CD4-positive, alpha-beta T cell treated with Interferon gamma for 1 hour (primary cell): ENCODE measurements at regions not wholly inside any gene's neighbourhood (a gene's known extent, or its start where the extent isn't known, plus 50 kb on each side); places are given as distances from the start of the nearest gene placed in this dataset.

ENCODE experiments used
- DNase-seq: peaks from one replicate; pipeline ENCODE4 v3.0.0-alpha.2; 2020

DNA sequence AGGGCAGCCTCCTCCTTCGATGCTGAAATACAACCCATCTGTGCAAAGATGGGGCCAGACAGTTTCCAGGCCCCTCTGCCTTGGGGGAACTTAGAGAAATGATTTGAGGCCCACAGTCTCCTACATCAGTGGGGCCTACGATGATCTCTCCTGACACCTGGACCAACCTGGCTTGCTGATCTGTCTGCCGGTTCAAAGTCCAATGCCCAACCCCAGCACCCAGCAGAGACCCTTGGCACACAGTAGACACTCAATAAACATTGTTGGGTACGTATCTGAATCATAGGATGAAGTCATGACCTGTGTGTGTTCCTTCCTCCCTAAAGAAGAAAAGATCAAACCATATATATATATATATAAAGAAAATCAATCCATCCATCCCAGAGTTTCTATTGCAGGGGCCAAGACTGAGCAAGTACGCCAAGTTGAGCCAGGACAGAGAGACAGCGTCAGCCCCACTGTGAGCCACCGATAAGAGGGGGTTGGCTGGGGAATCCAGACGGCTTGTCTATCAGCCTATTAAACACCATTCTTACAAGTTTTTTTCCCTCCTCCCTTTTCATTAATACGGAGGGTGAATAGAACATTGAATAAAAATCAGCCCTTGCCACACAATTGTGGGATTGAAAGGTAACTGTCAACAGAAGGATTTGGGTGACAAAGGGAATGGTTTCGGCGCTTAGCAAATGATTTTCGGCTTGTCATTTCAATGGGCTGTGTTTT, 244.1 kb downstream of the MN1 start:
- DNase-seq = no peak

DNA sequence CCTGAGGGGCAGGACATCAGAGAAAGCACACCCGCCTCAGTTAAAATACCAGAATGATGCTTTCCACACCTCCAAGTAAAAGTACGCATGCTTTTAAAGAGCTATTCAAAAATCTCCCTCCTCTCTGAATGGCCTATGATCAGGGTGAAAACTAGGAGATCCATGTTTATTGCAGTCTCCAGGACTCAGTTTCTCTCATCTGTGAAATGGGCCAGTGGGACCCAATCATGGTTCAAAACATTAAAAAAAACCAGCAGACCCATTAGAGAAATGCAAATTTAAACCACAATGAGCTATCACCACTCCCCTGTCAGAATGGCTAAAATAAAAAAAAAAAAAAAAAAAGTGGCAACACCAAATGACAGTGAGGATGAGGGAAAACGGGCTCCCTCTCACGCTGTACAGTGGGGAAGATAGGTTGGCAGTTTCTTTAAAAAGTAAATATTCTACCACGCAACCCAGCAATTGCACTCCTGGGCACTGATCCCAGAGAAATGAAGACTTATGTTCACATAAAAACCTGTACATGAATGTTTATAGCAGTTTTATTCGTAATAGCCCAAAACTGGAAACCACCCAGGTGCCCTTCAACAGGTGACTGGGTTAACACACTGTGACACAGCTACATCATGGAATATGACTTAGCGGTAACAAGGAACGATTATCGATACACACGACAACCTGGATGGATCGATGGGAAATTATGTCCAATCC, 242.7 kb downstream of the MN1 start:
- DNase-seq = no peak

DNA sequence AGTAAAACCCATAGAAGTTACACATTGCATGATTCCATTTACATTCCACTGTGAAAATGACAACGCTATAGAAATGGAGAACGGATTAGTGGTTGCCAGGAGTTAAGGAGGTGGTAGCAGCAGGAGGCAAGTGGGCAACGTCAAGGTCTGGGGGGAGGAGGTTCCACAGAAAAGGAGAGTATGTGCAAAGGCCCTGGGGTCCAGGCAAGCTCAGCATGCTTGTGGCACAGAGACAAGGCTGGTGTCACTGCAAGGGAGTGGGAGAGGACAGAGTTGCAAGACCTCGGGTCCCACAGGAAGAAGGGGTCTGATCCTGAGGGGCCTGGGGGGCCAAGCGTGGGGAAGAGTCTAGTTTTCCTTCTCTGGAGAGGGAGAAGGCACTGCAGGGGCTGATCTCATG, 240.8 kb downstream of the MN1 start:
- DNase-seq = no peak

DNA sequence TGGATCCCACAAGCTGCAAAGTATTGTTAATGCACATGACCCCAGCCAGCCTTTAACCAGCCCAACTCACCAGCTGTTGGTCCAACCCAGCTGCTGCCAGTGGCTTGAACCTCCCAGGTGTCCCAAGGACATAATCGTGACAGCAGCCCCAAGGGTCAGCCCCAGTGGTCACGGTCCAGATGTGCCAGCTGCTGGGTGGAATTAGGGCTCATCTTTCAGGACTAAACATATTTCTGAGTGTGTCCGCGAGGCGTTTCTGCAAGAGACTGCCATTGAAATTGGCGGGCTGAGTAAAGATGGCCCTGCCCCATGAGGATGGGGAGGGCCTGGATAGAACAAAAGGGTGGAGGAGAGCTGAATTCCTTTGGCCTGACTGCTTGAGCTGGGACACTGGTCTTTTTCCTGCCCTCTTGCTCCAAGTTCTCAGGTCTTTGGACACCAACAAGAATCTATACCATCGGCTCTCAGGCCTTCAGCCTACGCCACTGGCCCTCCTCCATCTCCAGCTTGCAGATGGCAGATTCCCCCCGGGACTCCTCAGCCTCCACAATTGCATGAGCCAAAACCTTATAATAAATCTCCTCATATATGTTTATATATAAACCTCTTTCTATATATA, 240.2 kb downstream of the MN1 start:
- DNase-seq = no peak

DNA sequence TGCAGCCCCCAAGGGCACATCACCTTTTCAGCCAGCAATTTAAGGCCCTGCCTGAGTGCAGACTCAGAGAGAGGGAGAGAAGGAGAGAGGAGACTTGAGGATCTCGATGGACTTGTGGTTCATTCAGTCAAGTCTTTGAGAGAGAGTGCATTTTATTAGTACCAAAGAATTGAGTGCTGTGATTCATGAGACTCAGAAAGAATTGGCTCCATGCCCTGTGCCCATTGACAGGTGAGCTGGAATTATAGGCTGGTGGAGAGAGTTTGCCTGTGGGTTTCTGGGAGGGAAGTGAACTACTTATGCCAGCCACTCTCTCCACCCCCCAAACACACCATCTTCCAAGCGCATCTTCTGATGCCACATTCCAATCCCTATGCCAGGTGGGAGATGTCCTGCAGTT, 236.8 kb downstream of the MN1 start:
- no peak for DNase-seq

DNA sequence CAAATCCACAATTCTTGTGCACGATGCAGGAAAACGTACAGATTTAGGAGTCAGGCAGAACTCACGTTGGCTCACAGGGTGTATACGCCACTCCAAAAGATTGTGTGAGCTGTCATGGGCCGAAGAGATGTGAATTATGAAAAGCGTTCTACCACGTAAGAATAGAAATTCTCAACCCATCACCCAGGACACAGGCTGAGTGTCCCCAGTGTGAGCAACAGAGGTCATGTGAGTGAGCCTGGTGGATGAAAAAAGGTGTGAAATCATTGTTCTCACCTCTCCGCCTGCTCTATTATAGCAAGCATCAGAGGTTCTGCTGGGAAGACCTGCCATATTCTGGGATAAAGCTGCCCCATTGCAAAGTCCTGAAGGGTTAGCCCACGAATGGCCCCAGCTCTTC, 235.0 kb downstream of the MN1 start:
- DNase-seq = no peak

DNA sequence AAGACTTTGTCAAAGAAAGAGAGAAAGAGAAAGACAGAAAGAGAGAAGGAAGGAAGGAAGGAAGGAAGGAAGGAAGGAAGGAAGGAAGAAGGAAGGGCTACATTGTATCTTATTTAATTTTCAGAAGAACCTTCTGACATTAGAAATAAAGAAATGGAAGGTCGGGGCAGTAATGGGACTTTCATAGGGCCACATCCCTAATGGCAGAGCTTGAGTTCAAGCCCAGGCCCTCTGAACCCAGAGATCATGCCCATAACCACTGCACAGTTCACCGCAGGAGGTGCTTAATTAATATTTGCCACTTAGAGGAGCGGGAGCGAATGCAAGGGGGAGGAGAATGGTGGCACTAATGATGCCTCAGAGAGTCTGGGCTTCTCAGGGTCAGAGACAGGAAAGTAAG, 233.3 kb downstream of the MN1 start:
- no peak for DNase-seq

DNA sequence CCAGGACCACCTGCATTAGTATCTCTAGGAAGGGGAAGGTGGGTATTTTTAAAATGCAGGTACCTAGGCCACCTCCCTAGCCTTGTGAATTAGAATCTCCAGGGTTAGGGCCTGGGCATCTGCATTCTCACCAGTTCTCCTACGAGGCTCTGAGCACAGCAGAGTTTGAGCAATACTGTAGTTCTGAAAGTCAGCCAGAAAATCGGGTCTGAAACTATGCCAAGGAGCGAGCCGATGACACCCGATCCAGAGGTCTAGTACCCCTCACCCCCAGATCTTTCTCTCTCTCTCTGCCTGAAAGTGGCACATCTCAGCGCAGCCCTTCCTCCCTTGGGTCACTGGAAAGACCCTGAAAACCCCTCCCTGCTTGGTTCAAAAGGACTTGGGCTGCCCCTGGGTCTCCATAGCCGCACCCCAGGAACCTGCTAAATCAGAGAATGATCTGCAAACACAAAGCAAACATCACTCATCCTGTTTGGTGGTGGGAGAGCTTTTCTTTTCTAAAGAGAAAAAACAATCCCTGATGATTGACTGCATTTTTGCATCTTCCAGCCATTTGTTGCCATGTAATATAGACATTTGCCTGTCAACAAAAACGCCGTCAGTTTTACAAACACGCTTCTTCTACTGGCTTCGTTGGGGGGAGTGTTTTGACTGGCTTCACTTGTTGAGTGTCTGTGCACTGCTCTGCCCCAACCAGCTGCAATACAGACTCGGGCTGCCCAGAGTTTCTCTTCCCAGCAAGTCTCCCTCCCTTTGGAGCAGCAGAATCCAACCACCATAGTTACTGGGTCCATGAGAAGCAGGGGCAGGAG, 229.9 kb downstream of the MN1 start:
- DNase-seq = no peak

DNA sequence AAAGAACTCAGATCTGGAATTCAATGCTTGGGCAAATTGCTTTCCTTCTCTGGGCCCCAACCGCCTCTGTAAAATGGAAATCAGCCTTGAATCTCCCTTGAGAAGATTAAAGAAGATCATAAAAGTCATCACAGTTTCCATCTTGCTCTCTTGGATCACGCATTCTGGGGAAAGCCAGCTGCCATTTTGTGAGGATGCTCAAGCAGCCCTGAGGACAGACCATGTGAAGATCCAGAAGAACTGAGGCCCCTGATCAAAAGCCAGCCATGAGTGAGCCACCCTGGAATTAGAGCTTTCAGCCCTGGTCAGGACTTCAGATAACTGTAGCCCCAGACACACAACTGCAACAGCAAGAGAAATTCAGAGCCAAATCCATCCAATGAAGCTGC, 229.3 kb downstream of the MN1 start:
- no peak for DNase-seq

DNA sequence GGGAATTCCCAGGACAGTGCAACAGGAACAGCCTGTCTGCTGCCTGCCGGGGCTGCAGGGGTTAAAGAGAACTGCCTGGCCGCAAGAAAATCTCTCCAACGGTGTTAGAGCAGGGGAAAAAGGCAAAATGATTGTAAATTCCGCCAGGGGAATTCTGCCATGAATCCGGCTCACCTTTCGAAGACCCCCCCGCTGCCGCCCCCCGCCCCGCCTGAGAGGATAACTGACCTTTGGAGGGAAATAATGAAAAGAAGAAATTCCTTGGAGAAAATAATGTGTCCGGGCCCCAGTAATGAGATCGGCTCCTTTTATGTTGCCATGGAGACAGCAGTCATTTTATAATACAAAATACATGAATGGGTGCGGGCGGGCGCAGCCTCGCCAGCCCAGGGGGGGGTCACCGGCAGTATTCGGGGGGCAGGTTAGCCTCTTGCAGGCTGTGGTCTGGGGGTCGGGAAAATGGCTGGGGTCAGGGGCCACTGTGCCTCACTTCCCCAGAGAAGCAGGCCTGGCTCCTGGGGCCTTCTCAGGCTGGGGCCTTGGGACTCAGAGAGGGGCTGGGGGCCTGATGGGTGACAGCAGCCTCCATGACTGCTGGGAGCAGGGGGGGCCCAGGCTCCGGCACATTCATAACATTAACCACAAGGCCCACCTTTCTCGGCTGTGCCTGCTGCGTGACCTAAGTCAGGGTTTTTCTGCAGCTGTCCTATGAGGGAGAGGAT, 228.1 kb downstream of the MN1 start:
- DNase-seq = no peak

DNA sequence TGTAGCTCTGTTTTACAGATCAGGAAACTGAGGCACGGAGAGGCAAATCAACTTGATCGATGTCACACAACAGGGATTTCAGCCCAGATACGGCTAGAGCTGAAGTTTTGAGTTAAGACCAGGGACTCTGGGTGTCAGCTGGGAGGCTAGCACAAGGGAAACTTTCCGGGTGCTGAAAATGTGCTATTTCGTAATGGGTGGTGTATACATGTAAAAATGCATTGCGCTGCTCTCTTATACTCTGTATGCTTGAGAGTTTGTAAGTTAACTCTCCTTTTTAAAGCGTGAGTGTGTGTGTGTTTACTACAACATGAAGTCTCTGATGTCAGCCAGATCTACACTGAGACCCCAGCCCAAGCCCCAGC, 227.6 kb downstream of the MN1 start:
- no peak for DNase-seq

DNA sequence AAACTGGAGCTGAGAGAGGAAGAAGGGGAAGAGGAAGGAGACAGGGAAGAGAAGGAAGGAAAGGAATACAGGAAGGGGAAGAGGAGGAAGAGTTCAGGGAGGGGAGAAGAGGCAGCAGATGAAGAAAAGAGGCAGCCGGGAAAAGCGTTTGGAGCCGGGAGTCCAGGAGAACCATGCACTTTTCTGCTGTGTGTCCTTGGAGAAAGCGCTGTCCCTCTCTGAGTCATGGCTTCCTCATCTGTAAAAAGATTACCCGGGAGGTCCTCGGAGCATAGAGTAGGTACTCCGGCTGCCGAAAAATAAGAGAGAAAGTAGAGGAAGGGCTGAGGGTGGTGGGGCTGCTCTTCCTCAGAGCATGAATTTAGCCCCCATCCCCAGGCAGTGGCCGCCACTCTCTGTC, 226.9 kb downstream of the MN1 start:
- DNase-seq = no peak

DNA sequence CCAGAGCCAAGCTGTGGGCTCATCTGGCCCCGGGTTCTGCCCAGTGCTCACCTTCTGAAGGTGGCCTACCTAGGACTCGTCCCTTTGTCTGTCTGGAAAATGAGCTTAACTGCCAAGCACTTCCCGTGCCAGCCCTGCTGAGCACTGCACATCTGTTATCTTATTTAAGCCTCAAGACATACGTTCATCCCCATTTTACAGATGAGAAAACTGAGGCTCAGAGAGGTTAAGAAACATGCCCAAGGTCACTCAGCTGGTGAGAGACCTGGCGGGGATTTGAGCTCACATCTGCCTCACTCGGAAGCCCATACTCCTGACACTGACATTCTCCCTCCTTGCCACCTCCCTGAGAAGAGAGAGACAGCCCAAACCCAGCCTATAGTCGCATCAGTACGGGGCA, 226.2 kb downstream of the MN1 start:
- no peak for DNase-seq

DNA sequence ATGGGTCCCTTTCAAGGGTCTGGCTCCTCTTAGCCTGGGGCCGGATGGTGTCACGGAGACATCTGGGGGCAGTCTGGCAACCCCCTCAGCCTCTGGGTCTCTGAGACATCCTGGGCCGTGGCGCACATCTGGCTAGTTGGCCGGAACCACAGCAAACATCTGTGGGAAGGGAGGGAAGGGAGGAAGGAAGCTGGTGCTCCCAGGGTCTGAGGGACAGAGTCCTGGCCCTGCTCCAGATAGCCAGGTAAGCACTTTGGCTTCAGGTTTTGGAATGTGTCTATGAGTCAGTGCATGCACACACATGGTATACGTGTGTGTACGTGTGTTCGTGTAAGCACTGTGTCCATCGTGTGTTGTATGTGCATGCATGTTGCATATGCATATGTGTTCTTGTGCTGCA, 225.1 kb downstream of the MN1 start:
- no peak for DNase-seq

DNA sequence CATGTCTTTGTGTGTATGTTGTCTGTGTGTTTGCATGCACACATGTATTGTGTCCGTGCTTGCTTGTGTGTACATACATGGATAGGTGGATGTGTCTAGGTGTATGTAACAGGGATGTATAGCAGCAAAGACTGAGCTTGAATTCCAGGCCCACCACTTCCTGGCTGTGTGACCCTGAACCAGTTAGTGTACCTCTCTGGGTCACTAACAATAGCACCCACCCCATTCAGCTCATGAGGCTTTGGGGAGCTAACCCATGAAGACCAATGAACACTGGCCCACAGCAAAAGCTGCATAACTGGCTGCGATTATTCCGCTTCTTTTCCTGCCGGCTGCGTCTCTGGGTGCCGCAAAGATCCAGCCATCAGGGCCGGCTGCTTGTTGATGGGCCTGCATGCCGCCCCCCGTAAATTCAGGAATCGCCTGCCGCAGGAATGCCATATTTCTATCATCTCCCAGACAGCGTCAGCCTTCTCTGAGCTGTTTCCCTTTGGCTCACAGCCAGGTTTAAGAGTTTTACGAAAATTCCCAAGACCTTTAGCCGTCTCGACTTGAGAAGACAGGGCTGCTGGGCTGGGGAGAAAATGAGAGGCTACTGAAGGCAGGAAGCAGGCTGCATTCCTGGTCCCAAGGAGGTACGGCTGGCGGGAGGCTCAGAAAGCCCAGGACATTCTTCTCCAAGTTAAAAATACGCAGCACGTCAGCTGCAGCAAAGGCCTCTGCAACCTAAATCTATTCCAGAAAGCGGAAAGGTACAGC, 224.6 kb downstream of the MN1 start:
- no peak for DNase-seq

DNA sequence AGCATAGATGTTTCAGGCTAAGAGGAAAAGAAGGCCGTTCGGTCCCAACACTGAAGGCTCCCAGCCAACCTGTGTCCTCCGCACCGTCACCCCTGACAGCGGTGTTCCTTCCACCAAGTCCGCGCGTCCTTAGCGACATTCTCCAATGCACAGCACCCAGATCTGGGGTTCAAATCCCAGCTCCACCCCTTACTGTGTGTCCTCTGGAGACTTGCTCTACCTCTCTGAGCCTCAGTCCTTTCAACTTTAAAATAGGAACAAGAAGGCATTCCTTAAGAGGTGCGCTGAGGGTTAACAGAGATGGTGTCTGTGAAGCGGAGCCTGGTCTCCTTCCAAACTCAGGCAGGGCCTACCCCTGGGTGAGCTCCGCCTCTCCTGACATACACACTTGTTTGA, 224.0 kb downstream of the MN1 start:
- DNase-seq = no peak

DNA sequence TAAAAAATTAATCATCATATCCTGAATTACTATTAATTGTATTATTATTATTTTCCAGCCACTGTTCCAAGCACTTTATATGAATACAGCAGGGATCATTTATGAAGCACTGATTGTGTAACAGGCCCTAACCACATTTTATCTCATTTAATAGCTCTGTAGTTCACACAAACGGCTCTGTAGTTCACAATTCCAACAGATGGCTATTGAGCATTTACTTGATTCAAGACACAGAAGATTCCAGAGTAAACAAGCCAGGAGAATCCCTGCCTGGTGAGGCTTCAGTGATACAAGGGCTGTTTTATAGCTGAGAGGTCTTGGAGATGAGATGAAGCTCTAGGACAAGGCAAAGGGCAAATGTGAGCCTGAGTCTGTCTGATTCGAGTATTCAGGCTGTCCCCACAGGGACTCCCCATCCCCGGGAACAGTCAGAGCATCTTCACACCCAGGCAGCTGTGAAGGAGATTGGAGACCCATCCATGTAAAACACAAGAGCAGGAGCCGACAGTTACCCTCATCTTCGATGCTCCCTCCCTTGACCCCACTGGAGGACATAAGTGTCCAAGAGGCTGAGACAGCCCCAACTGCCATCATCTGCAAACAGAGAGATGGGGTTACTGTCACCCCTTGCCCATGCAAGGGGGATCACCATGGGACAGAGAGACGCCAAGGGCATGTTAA, 222.5 kb downstream of the MN1 start:
- no peak for DNase-seq

DNA sequence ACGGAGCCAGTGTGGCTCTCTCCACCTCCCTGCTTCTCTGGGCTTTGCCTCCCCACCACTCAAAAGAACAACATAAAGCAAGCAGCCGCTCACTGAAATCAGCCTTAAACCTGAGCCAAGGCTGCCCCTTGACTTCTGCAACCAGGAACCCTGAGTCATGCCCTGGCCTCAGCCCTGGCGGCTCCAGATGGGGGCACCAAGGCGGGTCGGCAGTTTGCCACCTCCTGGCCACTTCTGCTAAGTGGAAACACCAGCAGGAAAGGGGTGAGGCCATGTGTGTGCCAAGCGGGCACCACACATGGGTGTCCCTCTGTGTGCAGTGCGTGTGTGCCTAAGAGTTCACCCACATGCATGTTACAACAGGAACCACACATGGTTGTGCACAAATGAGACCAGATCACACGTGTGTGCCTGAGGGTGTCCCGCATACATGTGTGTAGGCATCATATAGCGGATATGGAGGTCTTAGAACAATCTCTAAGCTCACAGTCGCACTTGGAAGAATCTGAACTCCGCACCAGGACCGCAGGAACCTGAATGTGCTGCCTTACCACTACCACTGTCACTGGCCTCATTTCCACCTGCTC, 221.2 kb downstream of the MN1 start:
- no peak for DNase-seq

DNA sequence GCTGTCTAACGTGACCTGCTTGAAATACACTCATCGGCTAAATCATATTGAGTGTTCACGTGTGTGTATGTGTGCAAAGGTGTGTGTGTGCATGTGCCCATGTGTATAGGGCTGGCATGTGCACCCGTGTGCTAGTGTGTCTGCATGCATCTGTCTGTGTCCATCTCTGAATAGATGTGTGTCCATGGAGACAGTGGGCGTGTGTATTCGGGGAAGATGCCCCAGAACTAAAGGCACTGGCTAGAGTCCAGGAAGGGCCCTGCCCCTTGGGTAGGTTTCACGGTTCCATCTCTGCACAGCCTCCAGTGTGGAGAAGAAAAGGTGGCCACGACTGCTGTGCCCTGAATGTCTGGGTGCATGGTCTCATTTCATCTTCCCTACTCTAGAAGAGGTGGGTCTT, 220.3 kb downstream of the MN1 start:
- no peak for DNase-seq

DNA sequence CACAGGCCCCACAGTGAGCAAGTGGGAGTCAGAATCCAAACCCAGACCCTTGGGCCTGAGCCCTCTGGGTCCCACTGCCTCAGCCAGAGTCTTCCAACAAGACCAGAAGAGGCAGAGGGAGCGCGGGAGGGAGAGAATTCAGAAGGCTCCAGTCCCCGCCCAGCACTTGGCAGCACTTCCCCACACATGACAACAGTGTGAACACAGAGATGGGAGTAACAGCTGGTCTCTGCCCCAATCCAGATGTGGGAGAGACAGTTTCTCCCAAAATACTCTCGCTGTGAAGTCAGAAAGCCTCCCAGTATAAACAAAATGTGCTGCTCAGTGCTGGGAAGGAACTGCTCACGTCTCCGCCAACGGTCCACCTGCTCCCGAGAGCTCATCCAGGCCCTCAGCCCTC, 219.9 kb downstream of the MN1 start:
- no peak for DNase-seq

DNA sequence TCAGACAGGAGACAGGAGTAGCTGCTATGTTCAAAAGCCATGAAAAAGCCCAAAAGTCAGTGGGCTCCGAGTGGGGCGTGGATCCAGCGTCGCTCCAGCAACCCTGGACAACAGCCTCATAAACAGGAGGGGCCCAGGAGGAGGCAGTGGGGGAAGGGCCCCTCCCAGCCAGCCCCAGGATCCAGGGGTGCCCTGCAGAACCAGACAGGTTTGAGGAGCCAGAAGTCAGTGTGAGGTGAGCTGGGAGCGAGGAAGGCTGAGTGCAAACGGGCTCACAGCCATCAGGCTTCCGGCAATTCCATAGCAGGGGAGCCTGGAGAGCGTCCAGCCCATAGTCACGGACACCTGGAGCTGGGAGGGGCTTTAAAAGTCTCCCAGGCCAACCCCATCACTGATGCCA, 217.7 kb downstream of the MN1 start:
- no peak for DNase-seq
